ENCODE measurements at regions not wholly inside any gene's neighbourhood (a gene's known extent, or its start where the extent isn't known, plus 50 kb on each side); places are given as distances from the start of the nearest gene placed in this dataset.

DNA sequence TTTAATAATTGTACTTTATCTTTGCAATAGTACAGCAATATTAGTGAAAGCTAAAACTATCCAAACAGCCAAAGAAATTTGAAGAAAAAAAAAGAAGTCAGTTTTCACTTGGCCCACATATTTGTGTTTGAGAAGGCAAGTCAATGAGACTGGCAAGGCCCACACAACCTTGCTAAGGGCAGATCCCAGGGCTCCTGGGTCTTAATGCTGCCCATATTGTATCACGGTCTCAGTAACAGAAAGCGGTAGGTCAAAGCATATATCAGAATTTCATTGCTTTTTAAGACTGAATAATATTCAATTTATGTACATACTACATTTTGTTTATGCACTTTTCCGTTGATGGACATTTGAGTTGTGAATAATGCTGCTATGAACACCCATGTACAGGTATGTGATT is 262.0 kb upstream of the TOPAZ1 start:
- no peak for DNase-seq (ENCODE audit: low spot score)

DNA sequence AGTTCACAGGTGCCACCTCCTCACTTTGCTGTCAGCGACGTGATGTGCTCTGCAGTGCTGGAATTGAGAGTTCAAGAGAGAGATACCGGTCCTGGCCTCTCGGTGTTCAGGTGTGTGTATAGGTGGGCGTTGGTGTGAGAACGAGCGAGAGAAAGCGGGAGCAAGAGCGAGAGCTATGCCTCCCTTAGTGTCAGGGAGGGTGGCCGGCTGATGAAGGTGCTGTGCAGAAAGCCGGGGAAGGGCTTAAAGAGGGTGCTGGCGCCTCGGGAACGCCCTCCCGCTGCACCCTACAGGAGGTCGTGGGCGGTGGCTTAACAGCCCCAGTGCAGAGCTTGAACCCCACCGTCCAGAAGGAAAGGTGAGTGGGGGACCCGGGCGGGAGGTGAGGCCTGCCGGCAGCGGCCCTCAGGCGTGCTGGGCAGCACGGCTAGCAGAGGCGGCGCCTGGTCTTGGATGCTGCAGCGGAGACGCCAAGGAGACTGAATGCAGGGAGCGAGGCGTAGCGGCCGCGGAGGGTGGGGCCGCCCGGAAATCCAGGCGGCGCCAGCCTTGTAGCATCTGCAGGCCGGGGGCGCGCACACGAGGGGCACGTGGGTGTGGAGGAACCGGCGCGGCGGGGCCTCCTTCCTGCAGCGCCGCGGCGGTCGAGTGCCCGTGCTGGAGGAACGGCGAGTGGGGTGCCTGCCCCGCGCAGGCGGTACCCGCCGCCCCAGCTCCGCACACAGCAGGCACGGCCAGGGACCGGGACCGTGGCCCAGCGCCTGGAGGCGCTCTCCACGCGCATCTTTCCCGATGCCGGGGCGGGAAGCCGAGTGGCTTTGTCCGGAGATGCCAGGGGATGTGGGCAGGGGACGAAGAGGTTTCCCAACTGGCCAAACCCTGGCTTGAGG is 246.8 kb upstream of the TOPAZ1 start:
- DNase-seq (ENCODE audit: low spot score), result no peak

DNA sequence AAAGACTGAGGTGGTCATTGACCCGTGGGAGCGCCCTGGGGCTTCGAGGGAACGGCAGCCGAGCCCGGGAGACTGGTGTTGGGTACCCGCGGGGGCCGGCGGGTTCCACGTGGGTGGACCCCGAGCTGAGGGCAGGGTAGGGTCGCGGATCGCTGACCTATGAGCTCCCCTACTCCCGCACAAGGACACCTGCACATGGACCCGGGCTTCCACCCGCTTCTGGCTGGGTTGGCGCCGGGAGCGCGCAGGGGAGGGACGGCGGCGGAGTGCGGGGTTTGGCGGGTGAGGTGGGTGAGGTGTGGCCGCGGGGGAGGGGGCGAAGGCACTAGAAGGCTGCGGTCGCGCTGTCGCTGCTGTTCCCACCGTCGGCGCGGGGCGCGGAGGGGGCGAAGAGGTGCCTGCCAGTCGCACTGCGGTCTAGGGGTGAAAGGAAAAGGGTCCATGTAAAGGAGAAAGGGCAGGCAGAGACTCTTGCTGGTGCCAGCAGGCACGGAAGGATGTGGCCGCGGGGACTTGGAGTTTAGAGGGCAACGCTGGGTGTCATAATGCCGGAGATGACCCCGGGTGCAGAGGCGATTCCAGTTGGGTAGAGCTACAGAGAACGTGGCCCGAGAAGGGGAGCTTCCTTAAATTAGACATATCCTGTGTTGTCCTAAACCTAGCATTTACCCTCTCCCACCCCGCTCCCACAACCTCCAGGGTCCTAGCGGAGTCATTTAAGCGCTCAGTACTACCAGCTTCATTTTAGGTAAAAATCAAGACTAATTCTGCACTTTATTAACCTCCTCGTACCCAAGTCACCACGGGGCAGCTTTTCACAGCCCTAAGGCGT is 245.9 kb upstream of the TOPAZ1 start:
- no peak for DNase-seq (ENCODE audit: low spot score)

DNA sequence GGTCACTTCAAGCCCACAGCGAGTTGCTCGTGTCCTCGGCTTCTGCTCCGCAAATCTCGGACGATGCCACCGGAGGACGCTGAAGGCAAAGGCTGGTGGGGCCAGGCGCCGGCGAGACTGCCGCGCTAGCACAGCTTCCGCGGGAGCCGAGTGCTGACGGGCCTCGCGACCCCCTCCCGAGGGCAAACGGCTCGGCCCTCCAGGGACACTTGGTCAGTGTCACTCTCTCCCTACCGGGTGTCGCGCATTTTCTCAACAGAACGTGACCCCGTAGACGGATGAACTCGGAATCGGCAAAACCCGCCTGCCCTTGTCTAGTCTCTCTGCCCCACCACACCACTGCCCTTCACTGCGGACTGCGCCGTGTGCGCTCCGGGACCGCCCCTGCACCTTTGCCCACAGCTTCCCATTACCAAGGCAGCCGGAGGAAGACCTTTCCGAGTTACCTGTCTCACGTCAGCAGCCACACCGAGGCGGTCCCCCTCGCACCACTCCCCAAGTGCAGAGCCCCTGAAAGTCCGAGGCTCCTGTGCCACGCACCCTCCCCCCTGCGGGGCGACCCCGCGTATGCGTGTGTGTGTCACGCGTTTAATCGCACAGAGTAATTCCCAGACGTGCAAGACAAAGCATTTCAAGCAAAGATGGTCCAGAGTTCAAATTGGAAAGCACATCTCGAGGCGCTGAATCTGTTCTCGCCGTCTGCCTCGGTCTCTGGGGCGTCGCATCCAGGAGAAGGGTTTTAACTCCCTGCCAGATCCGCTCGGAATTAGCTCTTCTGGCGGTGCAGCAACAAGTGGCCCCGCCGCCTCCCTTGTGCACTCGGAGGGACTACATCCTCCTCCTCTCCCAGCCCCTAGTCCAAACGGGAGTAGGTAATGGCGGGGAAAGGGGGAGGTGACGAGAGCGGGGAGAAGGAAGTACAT is 245.0 kb upstream of the TOPAZ1 start:
- DNase-seq (ENCODE audit: low spot score), result no peak

DNA sequence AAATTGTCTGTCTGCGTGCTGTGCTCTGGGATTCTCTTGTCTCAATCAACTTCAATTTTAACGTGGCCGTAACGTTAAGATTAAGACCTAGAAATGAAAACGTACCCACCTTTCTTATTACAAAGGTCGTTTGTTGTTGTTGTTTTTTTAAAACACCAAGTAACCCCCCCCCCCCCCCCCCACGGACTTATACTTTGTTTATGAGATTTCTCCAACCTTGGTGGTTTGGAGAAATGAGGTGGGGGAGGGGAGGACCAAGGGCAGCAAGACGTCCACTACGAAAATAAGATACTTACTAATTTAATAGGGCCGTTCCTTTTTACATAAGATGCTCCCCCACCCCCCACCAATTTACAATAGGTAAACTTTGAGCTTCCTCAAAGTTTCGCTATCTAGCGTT is 244.4 kb upstream of the TOPAZ1 start:
- DNase-seq (ENCODE audit: low spot score), result no peak

DNA sequence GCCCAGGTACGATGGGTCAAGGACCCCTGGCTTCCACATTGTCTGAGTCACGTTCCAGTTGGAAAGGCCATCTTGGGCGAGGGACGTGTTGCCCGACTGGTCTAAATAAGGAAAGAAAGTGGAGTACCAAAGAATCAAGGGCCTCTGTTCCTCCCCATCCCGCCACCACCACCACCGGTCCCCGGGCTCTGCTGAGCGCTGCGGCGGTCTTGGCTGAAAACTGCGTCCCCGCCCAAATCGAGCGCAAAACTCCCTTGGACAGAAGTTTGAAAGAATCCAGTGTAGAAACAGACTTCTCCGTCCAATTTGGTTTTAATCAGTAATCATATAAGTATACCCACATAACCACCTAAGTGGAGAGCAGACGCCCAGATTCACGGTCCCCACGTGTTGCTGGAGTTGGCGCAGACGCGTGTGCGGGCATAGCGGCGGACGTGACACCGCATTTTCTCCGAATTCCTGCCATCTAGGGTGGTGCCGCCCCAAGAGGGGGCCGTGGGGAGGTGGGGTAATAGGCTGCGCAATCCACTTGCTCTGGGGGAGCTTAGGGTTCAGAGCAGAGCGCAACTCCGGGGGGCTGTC is 243.8 kb upstream of the TOPAZ1 start:
- no peak for DNase-seq (ENCODE audit: low spot score)

DNA sequence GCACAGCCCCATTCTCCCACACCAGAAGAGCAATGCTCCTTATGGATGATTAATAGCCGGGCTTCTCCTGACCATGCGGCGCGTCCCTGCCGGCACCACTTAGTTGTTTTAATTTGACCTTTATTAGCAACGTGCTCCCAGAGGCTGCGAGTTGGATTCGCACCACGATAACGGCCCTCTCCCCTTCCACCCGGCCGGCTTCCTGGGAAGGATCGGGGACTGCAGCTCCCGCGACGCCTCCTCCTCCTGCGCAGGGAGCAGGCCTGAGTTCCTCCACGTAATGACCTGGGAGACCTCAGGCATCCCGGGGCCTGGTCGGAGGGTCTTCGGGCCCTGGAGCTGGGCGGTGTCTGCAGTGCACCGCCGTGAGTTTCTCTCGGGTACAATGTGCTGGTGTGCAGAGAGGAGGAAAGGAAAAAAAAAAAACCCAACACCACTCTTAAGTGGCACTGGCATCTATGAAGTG is 243.3 kb upstream of the TOPAZ1 start:
- no peak for DNase-seq (ENCODE audit: low spot score)

DNA sequence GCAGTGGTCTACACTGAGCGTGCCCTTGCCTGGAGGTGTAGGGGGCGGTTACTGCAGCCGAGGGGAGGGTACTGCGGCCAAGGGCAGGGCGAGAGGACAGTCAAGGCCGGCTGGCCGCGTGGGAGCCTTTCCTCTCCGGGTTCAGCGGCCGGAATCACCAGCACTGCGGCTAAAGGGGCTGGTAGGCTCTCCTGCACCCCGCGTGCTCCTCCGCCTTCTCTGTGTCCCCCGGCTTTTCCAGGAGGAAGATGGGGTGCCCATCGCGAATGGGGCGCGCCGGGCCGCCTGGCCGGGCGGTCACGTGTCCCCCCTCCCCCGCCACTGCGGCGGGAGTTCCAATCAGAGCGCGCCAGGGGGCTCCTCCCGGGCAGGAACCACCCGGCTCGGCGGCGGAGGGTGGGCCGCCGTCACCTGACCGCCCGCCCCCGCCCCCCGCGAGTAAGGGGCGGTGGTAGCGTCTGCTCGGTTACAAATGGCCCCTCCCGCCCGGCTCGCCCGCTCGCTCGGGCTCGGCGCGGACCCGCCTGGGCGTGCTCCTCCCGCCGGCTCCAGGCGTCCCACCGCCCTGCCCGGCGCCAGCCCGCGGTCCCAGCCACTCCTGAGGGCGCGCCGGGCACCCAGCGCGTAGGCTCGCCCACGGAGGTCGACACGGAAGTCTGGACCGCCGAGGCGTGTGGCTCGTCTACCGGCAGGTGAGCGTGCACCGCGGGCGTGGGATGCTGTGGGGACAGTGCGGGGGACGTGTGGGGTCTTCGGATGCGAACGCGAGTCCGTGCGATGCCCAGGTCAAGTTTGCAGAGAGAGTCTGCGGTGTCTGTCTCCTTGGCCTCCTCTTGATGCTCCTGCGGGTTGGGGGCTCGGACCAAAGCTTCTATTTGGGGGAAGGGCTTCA is 242.6 kb upstream of the TOPAZ1 start:
- no peak for DNase-seq (ENCODE audit: low spot score)

DNA sequence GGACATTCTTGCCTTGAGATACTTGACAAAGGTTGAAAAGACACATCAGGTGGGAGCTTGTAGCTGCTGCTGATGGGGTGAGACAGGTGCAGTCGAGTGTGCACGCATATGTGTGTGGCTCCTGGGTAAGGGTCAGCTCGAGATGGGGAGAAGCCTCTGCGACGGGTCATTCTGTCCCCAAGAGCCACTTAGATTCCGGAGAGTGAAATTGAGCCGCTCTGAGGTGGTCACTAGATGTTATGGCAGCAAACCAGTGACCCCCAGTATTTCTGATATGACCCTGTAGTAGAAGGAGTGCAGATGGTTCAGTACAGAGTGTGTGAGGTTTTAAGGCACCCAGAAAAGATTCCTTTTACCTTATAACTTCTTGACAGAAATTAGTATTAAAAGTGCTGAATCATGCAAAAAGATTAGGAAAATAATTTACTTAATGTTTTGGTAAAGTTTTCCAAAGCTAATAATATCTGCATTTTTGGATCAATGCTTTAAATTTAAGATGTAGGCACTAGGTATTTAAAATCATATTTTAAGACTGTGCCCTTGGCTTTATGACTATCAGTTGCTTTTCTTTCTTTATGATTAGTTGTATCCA is 241.9 kb upstream of the TOPAZ1 start:
- DNase-seq (ENCODE audit: low spot score), result no peak

DNA sequence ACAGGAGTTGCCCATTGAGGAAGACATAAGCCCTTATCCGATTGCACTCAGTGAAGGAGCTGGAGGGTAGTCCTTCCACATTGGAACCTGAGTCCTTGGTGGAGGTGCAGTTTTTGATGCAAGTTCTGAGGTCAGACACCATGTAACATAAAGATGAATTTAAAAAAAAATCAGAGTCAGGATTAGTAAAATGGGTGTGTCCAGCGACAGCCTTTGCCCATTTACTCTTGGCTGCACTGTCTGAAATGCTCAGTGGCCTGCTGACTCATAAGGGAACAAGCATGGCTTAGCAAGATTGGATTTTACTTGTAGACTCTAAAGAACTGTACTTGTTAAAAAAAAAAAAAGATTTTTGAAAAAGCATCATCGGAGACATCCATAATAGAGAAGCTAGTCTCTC is 241.1 kb upstream of the TOPAZ1 start:
- no peak for DNase-seq (ENCODE audit: low spot score)

DNA sequence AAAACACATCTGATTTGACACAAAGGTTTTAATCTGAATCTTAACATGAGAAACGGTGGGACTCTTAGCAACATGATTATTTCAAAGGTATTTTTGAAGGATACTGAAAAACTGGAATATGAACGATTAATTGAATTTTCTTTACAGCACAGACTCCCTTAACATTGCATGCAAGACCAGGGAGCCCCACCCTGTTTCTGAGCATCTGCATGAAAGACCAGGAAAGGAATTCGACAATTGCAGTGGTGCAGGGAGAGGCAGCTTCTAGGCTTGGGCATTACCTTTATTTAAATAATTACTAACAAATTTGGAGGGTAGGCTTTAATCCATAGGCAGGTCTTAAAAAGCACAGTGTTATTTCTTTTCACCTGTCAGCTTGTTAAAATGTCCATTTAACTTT is 240.6 kb upstream of the TOPAZ1 start:
- DNase-seq (ENCODE audit: low spot score), result no peak

DNA sequence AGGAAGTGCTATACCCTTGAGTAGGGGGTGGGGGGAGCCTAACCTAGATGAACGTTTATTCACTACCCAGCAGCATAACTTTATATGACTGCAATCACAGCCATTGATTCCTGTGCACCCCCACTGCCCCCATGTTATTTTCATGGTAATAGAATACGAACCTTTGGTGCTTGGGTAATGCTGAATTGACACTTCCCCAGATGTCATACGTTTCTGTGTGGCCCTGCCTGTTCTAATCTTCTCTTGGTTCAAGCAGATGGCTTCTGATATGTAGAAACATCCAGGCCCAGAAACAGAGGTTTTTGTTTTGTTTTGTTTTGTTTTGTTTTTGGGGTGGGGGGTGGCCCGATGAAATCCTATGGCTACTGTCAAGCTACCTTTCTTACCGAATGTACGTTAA is 237.9 kb upstream of the TOPAZ1 start:
- no peak for DNase-seq (ENCODE audit: low spot score)

DNA sequence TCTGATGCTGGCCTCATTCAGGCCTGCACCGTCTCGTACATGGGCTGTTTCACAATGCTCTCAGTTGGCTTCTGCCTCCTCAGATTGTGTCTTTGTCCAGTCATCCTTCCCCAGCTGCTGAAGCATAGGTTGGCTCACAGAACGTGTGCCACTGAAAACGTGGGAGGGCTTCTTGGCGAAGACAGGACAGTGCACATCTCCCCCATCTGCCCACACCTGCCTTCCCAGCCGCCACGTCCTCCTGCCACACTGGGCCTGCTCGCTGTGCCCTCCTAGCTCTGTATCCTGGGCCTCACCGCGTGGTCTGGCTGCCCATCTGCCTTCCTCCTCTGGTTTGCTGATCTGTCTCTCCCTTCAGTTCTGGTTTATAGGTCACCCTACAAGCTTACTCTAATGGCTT is 230.0 kb upstream of the TOPAZ1 start:
- peak; percentile 72 for DNase-seq (ENCODE audit: low spot score)

DNA sequence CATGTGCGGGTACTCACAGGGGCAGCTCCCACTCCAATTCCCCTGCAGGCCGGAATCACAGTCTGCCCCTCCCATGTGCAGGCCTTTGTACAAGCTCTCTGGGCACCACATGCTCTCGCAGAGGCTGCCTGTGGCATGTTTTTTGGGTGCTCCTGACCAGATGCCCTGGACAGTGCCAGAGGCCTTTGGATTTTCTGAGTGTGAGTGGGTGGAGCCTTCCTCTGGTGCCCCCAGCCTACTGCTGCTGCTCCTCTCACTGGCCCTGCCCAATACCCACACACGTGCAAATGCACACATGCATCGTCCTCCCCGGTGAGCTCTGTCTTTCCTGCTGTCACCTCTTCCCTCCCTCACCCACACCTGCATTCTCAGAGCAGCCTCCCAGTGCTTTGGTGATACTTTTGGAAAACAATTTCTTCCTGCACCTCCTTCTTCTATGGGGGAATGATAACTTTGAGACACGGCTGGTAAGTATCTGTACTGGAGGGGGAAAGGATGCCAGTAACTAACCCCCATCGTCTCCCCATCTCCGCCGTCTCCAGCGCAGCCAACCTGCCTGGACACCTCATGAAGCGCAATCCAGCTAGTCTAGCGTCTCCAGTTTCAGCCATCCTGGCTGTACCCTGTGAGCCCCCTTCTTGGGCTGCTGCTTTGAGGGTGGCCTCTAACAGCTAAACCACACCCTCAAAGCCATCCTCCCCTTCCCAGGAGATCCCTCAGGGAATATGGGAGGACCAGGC is 229.4 kb upstream of the TOPAZ1 start:
- peak; percentile 74 for DNase-seq (ENCODE audit: low spot score)

DNA sequence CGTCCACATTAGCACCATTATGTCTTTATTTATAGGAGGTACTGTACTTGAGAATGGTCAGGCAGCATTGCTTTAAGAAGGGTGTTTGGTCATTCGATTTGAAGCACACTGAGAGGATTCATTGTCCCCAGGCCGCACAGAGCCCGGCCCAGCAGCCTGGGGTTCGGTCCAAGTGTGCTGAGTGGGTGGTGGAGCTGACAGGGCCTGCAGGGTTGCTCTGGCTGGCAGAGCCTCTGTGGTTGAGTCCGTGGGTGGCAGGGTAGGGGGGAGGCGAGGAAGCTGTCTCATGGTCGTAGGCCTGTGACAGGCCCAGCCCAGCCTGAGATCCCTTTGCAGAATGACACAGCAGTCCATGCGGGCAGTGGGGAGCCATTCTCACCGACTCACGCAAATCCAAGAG is 227.7 kb upstream of the TOPAZ1 start:
- peak; percentile 60 for DNase-seq (ENCODE audit: low spot score)

DNA sequence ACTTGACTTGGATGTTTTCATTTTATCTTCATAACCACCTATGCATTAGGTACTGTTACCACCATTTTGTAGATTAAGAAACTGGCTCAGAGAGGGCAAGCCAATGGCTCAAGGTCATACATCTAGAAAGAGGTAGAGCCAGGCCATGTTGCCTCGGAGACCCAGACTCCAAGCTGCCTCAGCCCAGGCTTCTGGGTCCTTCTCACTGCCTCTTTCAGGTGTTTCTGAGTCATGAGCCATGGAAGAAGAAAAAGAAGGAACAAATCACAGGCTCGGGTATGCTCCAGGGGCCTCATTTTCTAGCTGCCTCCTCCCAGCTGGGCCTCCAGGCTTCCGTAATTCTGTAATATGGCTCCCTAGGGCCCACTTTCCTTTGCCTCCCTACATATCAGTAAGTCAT is 226.5 kb upstream of the TOPAZ1 start:
- no peak for DNase-seq (ENCODE audit: low spot score)

DNA sequence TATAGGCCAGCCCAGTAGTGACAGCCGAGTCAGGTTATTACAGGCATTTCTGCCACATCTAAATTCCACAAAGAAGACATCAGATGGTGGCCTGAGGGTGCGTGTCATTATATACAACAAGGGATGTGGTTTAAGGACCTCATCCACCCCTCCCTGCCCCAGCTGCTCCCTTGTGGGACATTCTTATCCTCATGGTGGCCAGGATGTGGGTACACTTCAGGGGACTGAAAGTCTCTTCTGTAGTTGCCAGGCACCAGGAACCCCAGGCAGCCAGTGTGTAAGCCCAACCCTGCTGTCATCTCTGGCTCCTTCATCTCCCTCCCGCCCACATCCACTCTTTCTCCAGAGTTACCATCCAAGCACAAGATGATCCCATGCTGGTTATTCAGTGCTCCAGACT is 224.9 kb upstream of the TOPAZ1 start:
- DNase-seq (ENCODE audit: low spot score), result no peak

DNA sequence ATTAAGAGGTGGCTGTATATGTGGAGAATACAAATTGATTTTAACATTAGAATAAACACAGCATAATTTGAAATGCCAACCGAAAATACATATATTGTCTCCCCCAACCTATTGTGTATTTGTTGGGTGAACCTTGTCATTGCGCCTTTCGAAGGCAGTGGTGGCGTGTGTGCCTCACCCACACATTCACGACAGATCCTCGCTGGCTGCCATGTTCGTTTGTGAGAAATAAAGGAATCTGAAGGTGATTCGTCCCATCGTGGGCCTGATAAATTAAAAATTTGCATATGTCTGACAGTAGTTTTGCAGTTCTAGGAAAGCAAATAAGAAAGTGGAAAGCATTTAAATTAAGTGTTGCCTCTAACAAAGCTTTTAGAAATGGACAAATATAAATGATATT is 222.8 kb upstream of the TOPAZ1 start:
- DNase-seq (ENCODE audit: low spot score), result no peak

DNA sequence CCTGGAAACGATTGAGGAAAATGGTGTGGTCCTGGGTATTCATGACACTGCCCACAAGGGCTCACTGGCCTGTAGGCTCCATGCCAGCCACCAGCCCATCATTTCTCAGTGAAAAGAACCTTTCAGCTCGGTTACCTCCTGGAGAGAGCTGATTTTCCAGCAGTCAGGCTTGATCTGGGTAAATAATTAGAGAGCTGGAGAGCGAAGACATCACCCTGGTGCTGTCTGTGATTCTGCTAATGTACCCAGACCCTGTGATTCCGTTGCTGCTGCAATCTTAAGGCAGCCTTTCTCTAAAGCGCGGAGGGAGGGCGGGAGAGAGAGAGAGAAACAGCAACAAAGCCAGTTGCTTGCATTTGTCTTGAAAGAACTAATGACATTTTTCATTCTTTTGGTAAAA is 221.9 kb upstream of the TOPAZ1 start:
- no peak for DNase-seq (ENCODE audit: low spot score)
